GM12872 (cell line): ENCODE measurements at regions not wholly inside any gene's neighbourhood (a gene's known extent, or its start where the extent isn't known, plus 50 kb on each side); places are given as distances from the start of the nearest gene placed in this dataset.

Source experiments
- TF ChIP-seq, protein P1 (sequence below): IDR thresholded peaks from 3 replicates; pipeline ENCODE4 v1.5.1; 2011; ENCODE audit warnings: low read depth, mild to moderate bottlenecking, low read length, moderate library complexity; ENCODE audit not compliant: insufficient read depth

- TF ChIP-seq, protein P1, sequence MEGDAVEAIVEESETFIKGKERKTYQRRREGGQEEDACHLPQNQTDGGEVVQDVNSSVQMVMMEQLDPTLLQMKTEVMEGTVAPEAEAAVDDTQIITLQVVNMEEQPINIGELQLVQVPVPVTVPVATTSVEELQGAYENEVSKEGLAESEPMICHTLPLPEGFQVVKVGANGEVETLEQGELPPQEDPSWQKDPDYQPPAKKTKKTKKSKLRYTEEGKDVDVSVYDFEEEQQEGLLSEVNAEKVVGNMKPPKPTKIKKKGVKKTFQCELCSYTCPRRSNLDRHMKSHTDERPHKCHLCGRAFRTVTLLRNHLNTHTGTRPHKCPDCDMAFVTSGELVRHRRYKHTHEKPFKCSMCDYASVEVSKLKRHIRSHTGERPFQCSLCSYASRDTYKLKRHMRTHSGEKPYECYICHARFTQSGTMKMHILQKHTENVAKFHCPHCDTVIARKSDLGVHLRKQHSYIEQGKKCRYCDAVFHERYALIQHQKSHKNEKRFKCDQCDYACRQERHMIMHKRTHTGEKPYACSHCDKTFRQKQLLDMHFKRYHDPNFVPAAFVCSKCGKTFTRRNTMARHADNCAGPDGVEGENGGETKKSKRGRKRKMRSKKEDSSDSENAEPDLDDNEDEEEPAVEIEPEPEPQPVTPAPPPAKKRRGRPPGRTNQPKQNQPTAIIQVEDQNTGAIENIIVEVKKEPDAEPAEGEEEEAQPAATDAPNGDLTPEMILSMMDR, result no peak
Observed at GRCh38 chr3:166324401-166324800, 487.2 kb upstream of the BCHE start.

GRCh38 chr3:166322391-166322790 lies 485.2 kb upstream of the BCHE start:
- TF ChIP-seq, protein P1, result no peak

DNA sequence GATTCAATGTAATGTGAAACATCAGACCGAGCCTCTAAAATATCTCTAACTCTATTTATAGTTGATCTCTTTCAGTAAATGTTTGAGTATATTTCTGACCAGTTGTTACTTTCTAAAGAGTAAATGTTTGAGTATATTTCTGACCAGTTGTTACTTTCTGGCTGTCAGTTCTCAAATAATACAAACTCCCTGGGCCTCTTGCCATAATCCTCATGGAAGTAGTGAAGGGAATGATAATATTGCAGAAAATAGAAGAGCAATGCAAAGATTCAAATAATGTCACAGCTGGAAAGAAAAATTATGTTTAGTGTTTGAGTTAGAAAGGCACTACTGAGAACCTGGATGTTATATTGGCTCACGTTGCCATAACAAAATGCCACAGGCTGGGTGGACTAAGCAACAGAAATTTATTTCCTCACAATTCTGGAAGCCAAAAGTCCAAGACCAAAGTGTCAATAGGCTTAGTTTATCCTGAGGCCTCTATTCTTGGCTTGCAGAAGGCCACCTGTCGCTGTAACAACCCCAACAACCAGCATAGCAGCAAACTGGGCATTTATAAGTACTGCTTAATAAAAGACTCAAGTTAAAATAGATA lies 470.6 kb upstream of the BCHE start:
- TF ChIP-seq, protein P1, result no peak

- TF ChIP-seq, protein P1, result no peak
Observed at GRCh38 chr3:166304584-166304983, 467.4 kb upstream of the BCHE start.

DNA sequence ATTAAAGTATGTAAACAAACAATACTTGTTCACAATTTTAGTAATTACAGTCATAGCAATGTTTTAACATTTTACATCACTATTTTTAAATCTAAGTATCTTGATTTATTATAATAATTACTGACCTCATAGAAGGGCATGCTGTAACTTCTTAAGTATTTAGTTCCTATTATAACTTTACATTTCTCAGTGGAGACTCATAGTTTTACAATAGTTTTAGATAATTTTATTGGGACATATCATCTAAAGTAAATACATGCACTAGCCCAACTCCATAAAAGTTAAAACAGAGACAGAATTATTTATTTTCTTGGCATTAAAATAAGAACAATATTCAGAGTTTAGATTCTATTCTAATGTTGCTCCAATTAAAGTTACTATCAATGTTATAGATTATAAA lies 466.5 kb upstream of the BCHE start:
- TF ChIP-seq, protein P1, result no peak

DNA sequence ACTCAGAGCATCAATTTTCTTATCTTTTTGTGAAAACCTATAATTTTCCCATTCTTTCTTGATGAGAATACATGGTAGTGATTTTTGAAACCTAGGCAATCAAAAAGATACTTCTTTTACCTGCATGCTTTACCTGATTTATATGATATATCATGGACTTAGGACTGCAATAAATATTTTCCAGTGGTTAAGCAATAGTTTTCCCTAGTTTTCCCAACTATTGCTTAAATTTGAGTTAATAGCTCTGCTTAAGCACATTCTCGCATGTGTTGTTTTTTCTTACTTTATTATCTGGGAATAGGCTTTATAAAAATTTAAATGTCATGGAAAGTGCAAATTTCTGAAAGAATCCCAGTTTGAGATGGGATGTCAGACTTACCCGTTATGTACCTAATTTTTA lies 465.1 kb upstream of the BCHE start:
- TF ChIP-seq, protein P1, result no peak

DNA sequence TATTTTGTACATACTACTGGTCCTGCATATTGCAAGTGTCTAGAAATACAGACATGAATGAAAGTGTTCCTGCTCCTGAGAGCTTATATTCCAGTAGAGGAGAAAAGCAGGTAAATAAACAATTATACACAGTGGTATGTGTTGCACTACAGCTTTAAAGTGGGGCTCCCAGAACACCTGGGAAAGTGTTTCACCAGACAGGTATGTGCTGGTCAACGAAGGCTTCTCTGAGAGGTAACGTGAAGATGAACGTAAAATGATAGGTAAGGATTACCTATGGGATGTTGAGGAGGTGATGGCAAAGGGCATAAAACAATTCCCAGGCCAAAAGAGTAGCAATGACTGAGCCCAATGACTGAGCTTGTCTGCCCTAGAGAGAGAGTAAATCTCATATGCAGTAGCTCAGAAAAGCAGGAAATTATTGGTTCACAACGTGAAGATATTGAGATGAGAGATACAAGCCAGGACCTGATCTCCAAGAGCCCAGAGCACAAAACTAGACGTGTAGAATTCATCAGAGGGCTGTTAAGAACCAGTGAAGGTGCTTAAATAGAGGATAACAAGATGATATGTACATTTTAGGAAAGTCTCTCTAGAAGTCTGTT lies 459.1 kb upstream of the BCHE start:
- TF ChIP-seq, protein P1, result no peak
